Peyer's patch (tissue), 4 donors: ENCODE measurements at regions not wholly inside any gene's neighbourhood (a gene's known extent, or its start where the extent isn't known, plus 50 kb on each side); places are given as distances from the start of the nearest gene placed in this dataset.

Source experiments
- DNase-seq, 3 donors: peaks; one replicate each; pipeline ENCODE4 v3.0.0-alpha.2; 2017 to 2019
- H3K27ac ChIP-seq, 4 donors: fragments of 200-600 bp; sonication (generic); one replicate each; pipeline ENCODE4 v1.5.1; 2016 to 2019
- H3K27me3 ChIP-seq, 2 donors: fragments of 200-600 bp; sonication (generic); one replicate each; pipeline ENCODE4 v1.5.1; 2019
- H3K36me3 ChIP-seq, 3 donors: fragments of 200-600 bp; sonication (generic); one replicate each; pipeline ENCODE4 v1.5.1; 2016 to 2019
- H3K4me1 ChIP-seq, 4 donors: fragments of 200-600 bp; sonication (generic); one replicate each; pipeline ENCODE4 v1.5.1; 2016 to 2019
- H3K4me3 ChIP-seq, 4 donors: fragments of 200-600 bp; sonication (generic); 1 replicate in 3 of 4; 2 replicates in 1 of 4; pipeline ENCODE4 v1.5.1; 2016 to 2019; ENCODE audit warnings: mild to moderate bottlenecking in 1 of 4
- H3K9me3 ChIP-seq, 4 donors: fragments of 200-600 bp; sonication (generic); one replicate each; pipeline ENCODE4 v1.5.1; 2016 to 2019; ENCODE audit warnings: mild to moderate bottlenecking in 1 of 4
- CTCF ChIP-seq, 6 experiments: fragments of 450-650 bp in 4 of 6; fragments of 200-600 bp in 2 of 6; sonication (generic) in 1 of 6; IDR thresholded peaks; one replicate each; pipeline ENCODE4 v1.5.1; 2017 to 2019; ENCODE audit warnings: antibody characterized with exemption in 6 of 6, mild to moderate bottlenecking in 3 of 6, moderate library complexity in 1 of 6
- POLR2A ChIP-seq, 2 donors: fragments of 450-650 bp; IDR thresholded peaks; one replicate each; pipeline ENCODE4 v1.5.1; 2017; ENCODE audit warnings: antibody characterized with exemption in 2 of 2, mild to moderate bottlenecking in 2 of 2, moderate library complexity in 2 of 2

GRCh38 chr2:106314444-106314843 lies 120.3 kb upstream of the UXS1 start:
- Histone ChIP-seq H3K9me3 (no peaks in the 10 kb centered on the region), H3K36me3 (no peaks in the 10 kb centered on the region), H3K4me1 (no peaks in the 10 kb centered on the region), H3K4me3 (no peak overlapping the region), H3K27ac (no peak overlapping the region), H3K27me3 (no peaks in the 10 kb centered on the region)
- no peak for TF ChIP-seq CTCF (IDR thresholded peaks at IDR 0.05)
- TF ChIP-seq POLR2A (IDR thresholded peaks at IDR 0.05) = no peak
- no peak for DNase-seq

- H3K4me3 ChIP-seq = no peak overlapping the region
- H3K4me1 ChIP-seq = no peaks in the 10 kb centered on the region
- H3K27ac ChIP-seq = no peak overlapping the region
- H3K36me3 ChIP-seq = no peaks in the 10 kb centered on the region
- no peaks in the 10 kb centered on the region for H3K27me3 ChIP-seq
- DNase-seq = no peak
- no peaks in the 10 kb centered on the region for H3K9me3 ChIP-seq
- TF ChIP-seq POLR2A (IDR thresholded peaks at IDR 0.05) = no peak
- no peak for TF ChIP-seq CTCF (IDR thresholded peaks at IDR 0.05)
These were observed 116.9 kb upstream of the UXS1 start for GRCh38 chr2:106311041-106311370.

GRCh38 chr2:106307860-106308259 lies 113.8 kb upstream of the UXS1 start:
- TF ChIP-seq POLR2A (IDR thresholded peaks at IDR 0.05) (no peak), CTCF (IDR thresholded peaks at IDR 0.05) (no peak)
- Histone ChIP-seq H3K36me3 (no peaks in the 10 kb centered on the region), H3K4me3 (no peak overlapping the region), H3K27ac (no peak overlapping the region), H3K27me3 (no peaks in the 10 kb centered on the region), H3K4me1 (no peaks in the 10 kb centered on the region), H3K9me3 (no peaks in the 10 kb centered on the region)
- no peak for DNase-seq

GRCh38 chr2:106306387-106306786 lies 112.3 kb upstream of the UXS1 start:
- Histone ChIP-seq H3K9me3 (no peaks in the 10 kb centered on the region), H3K4me1 (no peaks in the 10 kb centered on the region), H3K36me3 (no peaks in the 10 kb centered on the region), H3K27ac (no peak overlapping the region), H3K4me3 (no peak overlapping the region), H3K27me3 (no peaks in the 10 kb centered on the region)
- DNase-seq = no peak
- TF ChIP-seq POLR2A (IDR thresholded peaks at IDR 0.05) (no peak), CTCF (IDR thresholded peaks at IDR 0.05) (no peak)

- no peaks in the 10 kb centered on the region for H3K4me1 ChIP-seq
- H3K36me3 ChIP-seq = no peaks in the 10 kb centered on the region
- H3K27ac ChIP-seq = no peak overlapping the region
- H3K27me3 ChIP-seq = no peaks in the 10 kb centered on the region
- H3K9me3 ChIP-seq = no peaks in the 10 kb centered on the region
- TF ChIP-seq POLR2A (IDR thresholded peaks at IDR 0.05) = no peak
- no peak for TF ChIP-seq CTCF (IDR thresholded peaks at IDR 0.05)
- DNase-seq = no peak
- no peak overlapping the region for H3K4me3 ChIP-seq
These were observed 110.6 kb upstream of the UXS1 start for GRCh38 chr2:106304612-106305184.

- TF ChIP-seq POLR2A (IDR thresholded peaks at IDR 0.05) (no peak), CTCF (IDR thresholded peaks at IDR 0.05) (no peak)
- no peaks in the 10 kb centered on the region for H3K27me3 ChIP-seq
- H3K4me3 ChIP-seq = no peak overlapping the region
- no peaks in the 10 kb centered on the region for H3K4me1 ChIP-seq
- no peak overlapping the region for H3K27ac ChIP-seq
- no peaks in the 10 kb centered on the region for H3K36me3 ChIP-seq
- DNase-seq = no peak
- no peaks in the 10 kb centered on the region for H3K9me3 ChIP-seq
These were observed 105.6 kb upstream of the UXS1 start for GRCh38 chr2:106299696-106300095.
